Gastrocnemius medialis (tissue), 4 donors: ENCODE measurements at regions not wholly inside any gene's neighbourhood (a gene's known extent, or its start where the extent isn't known, plus 50 kb on each side); places are given as distances from the start of the nearest gene placed in this dataset.

Source experiments
- POLR2A ChIP-seq, 2 donors: fragments of 450-650 bp; IDR thresholded peaks; one replicate each; pipeline ENCODE4 v1.6.1; 2017; ENCODE audit warnings: antibody characterized with exemption in 2 of 2, mild to moderate bottlenecking in 2 of 2, moderate library complexity in 2 of 2
- TF ChIP-seq, protein P1 (sequence below), 5 experiments: fragments of 450-650 bp in 3 of 5; fragments of 200-600 bp in 2 of 5; sonication (generic) in 2 of 5; IDR thresholded peaks in 4 of 5; conservative IDR thresholded peaks in 1 of 5; 1 replicate in 4 of 5; 2 replicates in 1 of 5; pipeline ENCODE4 v1.5.1; 2016 to 2019; ENCODE audit warnings: antibody characterized with exemption in 5 of 5, mild to moderate bottlenecking in 3 of 5, moderate library complexity in 3 of 5

DNA sequence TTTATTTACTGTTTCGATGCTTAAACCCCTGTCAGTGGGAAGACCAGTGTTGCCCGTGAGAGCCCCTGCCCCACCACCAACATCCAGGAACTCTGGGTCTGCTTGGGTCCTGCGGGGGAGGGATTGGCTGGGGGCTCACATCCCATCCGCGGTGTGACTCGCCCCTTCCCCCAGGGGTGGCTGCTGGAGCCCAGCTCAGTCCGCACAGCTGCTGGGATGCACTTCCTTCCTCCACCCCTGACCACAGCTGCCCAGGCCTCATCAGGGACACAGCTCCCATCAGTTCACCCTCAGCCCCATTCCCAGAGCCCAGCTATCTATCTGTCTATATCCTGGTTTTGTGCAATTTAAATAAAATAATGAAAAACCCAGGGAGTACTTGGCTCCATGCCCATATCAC is 54.5 kb downstream of the JAKMIP3 start:
- TF ChIP-seq, protein P1, sequence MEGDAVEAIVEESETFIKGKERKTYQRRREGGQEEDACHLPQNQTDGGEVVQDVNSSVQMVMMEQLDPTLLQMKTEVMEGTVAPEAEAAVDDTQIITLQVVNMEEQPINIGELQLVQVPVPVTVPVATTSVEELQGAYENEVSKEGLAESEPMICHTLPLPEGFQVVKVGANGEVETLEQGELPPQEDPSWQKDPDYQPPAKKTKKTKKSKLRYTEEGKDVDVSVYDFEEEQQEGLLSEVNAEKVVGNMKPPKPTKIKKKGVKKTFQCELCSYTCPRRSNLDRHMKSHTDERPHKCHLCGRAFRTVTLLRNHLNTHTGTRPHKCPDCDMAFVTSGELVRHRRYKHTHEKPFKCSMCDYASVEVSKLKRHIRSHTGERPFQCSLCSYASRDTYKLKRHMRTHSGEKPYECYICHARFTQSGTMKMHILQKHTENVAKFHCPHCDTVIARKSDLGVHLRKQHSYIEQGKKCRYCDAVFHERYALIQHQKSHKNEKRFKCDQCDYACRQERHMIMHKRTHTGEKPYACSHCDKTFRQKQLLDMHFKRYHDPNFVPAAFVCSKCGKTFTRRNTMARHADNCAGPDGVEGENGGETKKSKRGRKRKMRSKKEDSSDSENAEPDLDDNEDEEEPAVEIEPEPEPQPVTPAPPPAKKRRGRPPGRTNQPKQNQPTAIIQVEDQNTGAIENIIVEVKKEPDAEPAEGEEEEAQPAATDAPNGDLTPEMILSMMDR (IDR thresholded peaks at IDR 0.05 in 4 of 5, conservative IDR thresholded peaks at IDR 0.05 in 1 of 5), result no peak
- TF ChIP-seq POLR2A (IDR thresholded peaks at IDR 0.05), result no peak
